IMR-90 (cell line): ENCODE measurements at regions not wholly inside any gene's neighbourhood (a gene's known extent, or its start where the extent isn't known, plus 50 kb on each side); places are given as distances from the start of the nearest gene placed in this dataset.

Source experiments
- BHLHE40 ChIP-seq: fragments of 150-350 bp; IDR thresholded peaks from 2 replicates; pipeline ENCODE4 v1.6.1; 2016; ENCODE audit warnings: mild to moderate bottlenecking, low read depth, low read length
- CEBPB ChIP-seq: IDR thresholded peaks from 2 replicates; pipeline ENCODE4 v1.6.1; 2012; ENCODE audit warnings: low read depth, low read length, improper control_type of control experiment
- CHD1 ChIP-seq: IDR thresholded peaks from 2 replicates; pipeline ENCODE4 v1.6.1; 2012; ENCODE audit warnings: low read depth, low read length, improper control_type of control experiment
- CTCF ChIP-seq: conservative IDR thresholded peaks from 2 replicates; pipeline ENCODE4 v1.5.1; 2012; ENCODE audit warnings: mild to moderate bottlenecking, low read depth, low read length, improper control_type of control experiment
- FOS ChIP-seq: fragments of 150-350 bp; IDR thresholded peaks from 2 replicates; pipeline ENCODE4 v1.6.1; 2016; ENCODE audit warnings: low read depth, low read length
- MAFK ChIP-seq: IDR thresholded peaks from 2 replicates; pipeline ENCODE4 v1.6.1; 2012; ENCODE audit warnings: low read depth, low read length, improper control_type of control experiment
- MXI1 ChIP-seq: IDR thresholded peaks from 2 replicates; pipeline ENCODE4 v1.6.1; 2012; ENCODE audit warnings: low read depth, mild to moderate bottlenecking, low read length, moderate library complexity, borderline replicate concordance
- NFE2L2 ChIP-seq: fragments of 150-350 bp; IDR thresholded peaks from 2 replicates; pipeline ENCODE4 v1.6.1; 2016; ENCODE audit warnings: low read depth, mild to moderate bottlenecking, low read length
- POLR2A ChIP-seq: IDR thresholded peaks from 2 replicates; pipeline ENCODE4 v1.6.1; 2012; ENCODE audit warnings: mild to moderate bottlenecking, low read depth, low read length
- RAD21 ChIP-seq: IDR thresholded peaks from 2 replicates; pipeline ENCODE4 v1.6.1; 2012; ENCODE audit warnings: low read length, improper control_type of control experiment
- RFX5 ChIP-seq: IDR thresholded peaks from 2 replicates; pipeline ENCODE4 v1.8.0; 2012; ENCODE audit warnings: low read depth, mild to moderate bottlenecking, low read length, moderate library complexity
- SMC3 ChIP-seq: fragments of 150-350 bp; IDR thresholded peaks from 2 replicates; pipeline ENCODE4 v1.6.1; 2016; ENCODE audit warnings: low read depth, mild to moderate bottlenecking, antibody characterized with exemption, low read length, moderate library complexity
- USF2 ChIP-seq: fragments of 150-350 bp; IDR thresholded peaks from 2 replicates; pipeline ENCODE4 v1.6.1; 2017; ENCODE audit warnings: mild to moderate bottlenecking, antibody characterized with exemption, low read length, low read depth

- TF ChIP-seq POLR2A: no peak
- no peak for TF ChIP-seq CTCF
- no peak for TF ChIP-seq CEBPB
- no peak for TF ChIP-seq NFE2L2
- no peak for TF ChIP-seq USF2
- no peak for TF ChIP-seq MAFK
- no peak for TF ChIP-seq RFX5
- no peak for TF ChIP-seq FOS
- no peak for TF ChIP-seq RAD21
- TF ChIP-seq SMC3: no peak
- no peak for TF ChIP-seq BHLHE40
- no peak for TF ChIP-seq CHD1
- no peak for TF ChIP-seq MXI1
Observed at GRCh38 chrX:147179625-147180024, 365.1 kb upstream of the CXorf51A start.
